ENCODE measurements at regions not wholly inside any gene's neighbourhood (a gene's known extent, or its start where the extent isn't known, plus 50 kb on each side); places are given as distances from the start of the nearest gene placed in this dataset.

DNA sequence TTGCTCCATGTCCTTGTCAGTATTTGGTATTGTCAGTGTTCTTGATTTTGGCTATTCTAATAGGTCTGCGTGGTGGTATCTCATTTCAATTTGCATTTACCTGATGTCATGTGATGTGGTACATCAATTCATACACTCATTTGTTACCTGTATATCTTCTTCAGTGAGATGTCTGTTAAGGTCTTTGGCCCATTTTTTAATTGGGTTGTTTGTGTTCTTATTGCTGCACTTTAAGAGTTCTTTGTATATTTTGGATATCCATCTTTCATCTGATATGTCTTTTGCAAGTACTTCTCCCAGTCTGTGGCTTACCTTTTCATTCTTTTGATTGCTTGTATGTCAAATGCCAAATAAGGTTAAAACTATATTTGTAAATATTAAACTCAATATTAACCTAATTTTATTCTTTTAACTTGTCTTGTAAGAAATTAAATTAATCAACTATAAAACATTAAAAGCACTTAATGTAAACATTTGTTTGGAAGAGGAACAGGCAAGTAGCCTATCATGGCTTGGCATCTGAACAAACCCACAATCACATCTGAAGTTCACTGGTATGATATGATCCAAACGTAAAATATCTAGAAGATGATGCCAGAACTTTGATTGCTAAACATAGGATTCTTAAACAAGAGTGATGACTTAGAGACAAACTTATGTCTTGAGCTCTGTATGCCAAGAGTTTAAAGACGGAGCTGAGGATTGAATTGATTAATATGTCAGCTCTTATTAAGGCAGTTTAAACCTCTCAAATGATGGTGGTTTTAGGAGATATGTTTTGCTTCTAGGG, 587.3 kb downstream of the ANXA1 start:
- no peaks in the 10 kb centered on the region for H3K27me3 ChIP-seq
- intact Hi-C loops (cut with DNase I), result no loop called here
- H3K36me3 ChIP-seq, result no peaks in the 10 kb centered on the region
- no peak for ATAC-seq
- H3K27ac ChIP-seq, result no peak overlapping the region
- 61 to 73% (median 67%) methylated on average over 3 of the region's 3 CpGs for WGBS, 4 donors
- H3K9me3 ChIP-seq, result no peaks in the 10 kb centered on the region
- TF ChIP-seq POLR2A (IDR thresholded peaks at IDR 0.05), result no peak
- TF ChIP-seq, protein P1, sequence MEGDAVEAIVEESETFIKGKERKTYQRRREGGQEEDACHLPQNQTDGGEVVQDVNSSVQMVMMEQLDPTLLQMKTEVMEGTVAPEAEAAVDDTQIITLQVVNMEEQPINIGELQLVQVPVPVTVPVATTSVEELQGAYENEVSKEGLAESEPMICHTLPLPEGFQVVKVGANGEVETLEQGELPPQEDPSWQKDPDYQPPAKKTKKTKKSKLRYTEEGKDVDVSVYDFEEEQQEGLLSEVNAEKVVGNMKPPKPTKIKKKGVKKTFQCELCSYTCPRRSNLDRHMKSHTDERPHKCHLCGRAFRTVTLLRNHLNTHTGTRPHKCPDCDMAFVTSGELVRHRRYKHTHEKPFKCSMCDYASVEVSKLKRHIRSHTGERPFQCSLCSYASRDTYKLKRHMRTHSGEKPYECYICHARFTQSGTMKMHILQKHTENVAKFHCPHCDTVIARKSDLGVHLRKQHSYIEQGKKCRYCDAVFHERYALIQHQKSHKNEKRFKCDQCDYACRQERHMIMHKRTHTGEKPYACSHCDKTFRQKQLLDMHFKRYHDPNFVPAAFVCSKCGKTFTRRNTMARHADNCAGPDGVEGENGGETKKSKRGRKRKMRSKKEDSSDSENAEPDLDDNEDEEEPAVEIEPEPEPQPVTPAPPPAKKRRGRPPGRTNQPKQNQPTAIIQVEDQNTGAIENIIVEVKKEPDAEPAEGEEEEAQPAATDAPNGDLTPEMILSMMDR (IDR thresholded peaks at IDR 0.05), result no peak
- H3K4me3 ChIP-seq, result no peak overlapping the region
- no peaks in the 10 kb centered on the region for H3K4me1 ChIP-seq
- no peak for DNase-seq

DNA sequence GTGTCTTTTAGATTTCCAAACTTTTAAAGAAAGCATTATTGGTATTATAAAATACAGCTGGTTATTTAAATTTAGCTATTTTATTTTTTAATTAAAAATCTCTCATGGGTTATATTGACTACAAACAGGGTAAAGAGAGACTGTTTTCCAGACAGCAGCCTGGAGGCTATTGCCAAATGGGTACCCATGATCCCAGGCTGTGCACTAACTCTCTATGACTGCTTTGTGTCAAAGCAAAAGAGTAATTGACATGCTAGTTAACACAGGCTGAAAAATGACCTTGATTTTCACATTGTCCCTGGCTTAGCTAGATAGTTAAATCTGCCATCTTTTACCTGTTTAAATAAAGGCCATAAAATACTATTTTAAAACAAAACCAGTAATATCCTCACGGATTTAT, 589.7 kb downstream of the ANXA1 start:
- Histone ChIP-seq H3K27ac (no peak overlapping the region), H3K4me1 (no peaks in the 10 kb centered on the region), H3K27me3 (no peaks in the 10 kb centered on the region), H3K9me3 (peaks cover 0 to 7% (median 0%) of the 10 kb centered on the region in 12 donors), H3K4me3 (no peak overlapping the region), H3K36me3 (no peaks in the 10 kb centered on the region)
- TF ChIP-seq, protein P1 (IDR thresholded peaks at IDR 0.05), result no peak
- no peak for TF ChIP-seq POLR2A (IDR thresholded peaks at IDR 0.05)
- ATAC-seq, result no peak
- WGBS, 4 donors, result 63 to 69% (median 64%) methylated on average over 1 of the region's 1 CpG
- no peak for DNase-seq
- intact Hi-C loops (cut with DNase I), result loop anchor here in 1 of 10 donors (10.0 kb wide), 1 partner anchor 47 kb away; no protein-coding TSS in a partner anchor

DNA sequence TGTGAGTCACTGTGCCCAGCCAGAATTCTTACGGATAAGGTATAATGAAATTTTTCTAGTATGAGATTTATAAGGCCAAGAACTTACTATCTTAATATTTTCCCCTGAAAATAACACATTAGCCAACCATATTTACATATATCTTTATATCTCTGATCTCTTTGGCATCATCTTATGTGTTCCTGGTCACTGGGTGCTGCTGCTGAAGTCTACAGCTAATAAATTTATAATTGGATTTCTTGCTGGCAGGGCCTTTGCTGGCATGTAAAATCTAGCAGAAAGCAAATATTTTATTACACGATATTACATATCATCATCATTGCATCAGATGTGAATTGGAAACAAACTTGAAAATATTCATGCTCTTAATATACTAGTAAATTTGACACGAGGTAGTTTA, 590.7 kb downstream of the ANXA1 start:
- Histone ChIP-seq H3K9me3 (peaks cover 0 to 11% (median 0%) of the 10 kb centered on the region in 12 donors), H3K4me1 (no peaks in the 10 kb centered on the region), H3K4me3 (no peak overlapping the region), H3K27me3 (no peaks in the 10 kb centered on the region), H3K27ac (no peak overlapping the region), H3K36me3 (no peaks in the 10 kb centered on the region)
- intact Hi-C loops (cut with DNase I), result loop anchor here in 1 of 10 donors (10.0 kb wide), 1 partner anchor 48 kb away; no protein-coding TSS in a partner anchor
- WGBS, 4 donors, result 75 to 86% (median 77%) methylated on average over 3 of the region's 3 CpGs
- TF ChIP-seq, protein P1 (IDR thresholded peaks at IDR 0.05), result no peak
- TF ChIP-seq POLR2A (IDR thresholded peaks at IDR 0.05), result no peak
- DNase-seq (no peak), ATAC-seq (no peak)

DNA sequence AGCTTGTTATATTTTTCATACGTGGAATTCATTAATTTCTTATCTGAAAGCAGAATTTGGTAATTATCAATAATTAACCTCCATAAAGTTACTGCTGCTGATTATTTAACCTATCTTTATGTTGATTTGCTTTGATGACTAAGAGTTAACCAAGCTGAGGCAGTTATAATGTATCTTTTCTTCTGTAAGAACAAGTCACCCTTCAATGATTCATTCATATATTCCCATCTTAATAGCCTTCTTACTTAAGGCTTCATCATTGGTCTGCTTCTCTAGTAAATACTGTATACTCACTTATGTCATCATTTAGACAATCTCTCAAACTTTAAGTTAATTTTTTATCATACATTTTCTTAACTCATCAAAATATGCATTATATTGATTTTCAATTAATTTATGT, 592.2 kb downstream of the ANXA1 start:
- Histone ChIP-seq H3K4me1 (no peaks in the 10 kb centered on the region), H3K27ac (no peak overlapping the region), H3K27me3 (no peaks in the 10 kb centered on the region), H3K4me3 (no peak overlapping the region), H3K36me3 (no peaks in the 10 kb centered on the region), H3K9me3 (peaks cover 0 to 11% (median 0%) of the 10 kb centered on the region in 12 donors)
- no peak for DNase-seq
- WGBS, 4 donors, result 63 to 74% (median 67%) methylated on average over 1 of the region's 1 CpG
- intact Hi-C loops (cut with DNase I), result loop anchor here in 1 of 10 donors (10.0 kb wide), 1 partner anchor 49 kb away; no protein-coding TSS in a partner anchor
- no peak for ATAC-seq
- TF ChIP-seq, protein P1 (IDR thresholded peaks at IDR 0.05), result no peak
- TF ChIP-seq POLR2A (IDR thresholded peaks at IDR 0.05), result no peak

Measured in heart left ventricle (tissue), 16 donors.